GM20431 (cell line): ENCODE measurements at regions not wholly inside any gene's neighbourhood (a gene's known extent, or its start where the extent isn't known, plus 50 kb on each side); places are given as distances from the start of the nearest gene placed in this dataset.

Experiments used
- in situ Hi-C: fragments of 300-500 bp; cut with MseI, MboI; formaldehyde crosslinking; loops from one replicate; pipeline ENCODE4 v1.15.0; 2020; ENCODE audit warnings: low sequenced_read_pairs; ENCODE audit not compliant: unreplicated experiment

DNA sequence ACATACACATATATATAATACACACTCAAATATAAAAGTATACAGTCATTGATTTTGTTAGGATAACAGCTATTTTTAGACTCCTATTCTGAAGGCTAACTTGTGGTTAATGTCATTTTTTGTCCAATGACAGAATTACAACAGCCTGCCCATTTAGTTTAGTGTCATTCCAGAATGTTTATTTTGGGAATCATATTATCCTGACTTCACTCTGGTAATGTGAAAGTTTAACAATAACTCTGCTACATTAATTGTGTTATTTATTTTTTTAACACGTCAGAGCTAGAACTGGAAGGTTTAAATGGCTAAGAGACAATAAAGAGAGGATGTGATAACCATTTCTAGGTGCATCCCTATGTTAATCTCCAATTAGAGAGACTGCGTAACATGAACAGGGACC lies 648.1 kb downstream of the USP25 start:
- in situ Hi-C loops: no loop called here

- in situ Hi-C loops: no loop called here
Measured at GRCh38 chr21:16378525-16378924, 648.7 kb downstream of the USP25 start.

DNA sequence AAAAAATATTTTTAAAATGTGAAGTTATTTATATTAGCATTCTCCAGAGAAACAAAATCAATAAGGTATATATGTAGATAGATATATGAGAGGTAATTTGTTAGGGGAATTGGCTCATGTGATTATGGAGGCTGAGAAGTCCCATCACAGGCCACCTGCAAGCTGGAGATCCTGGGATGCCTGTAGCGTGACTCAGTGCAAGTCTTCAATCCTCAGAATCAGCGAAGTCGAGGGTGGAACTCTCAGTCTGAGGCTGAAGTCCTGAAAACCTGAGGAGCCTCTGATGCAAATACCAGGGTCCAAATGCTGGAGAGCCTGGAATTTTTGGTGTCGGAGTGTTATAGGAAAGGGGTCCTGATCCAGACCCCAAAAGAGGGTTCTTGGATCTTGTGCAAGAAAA lies 658.5 kb downstream of the USP25 start:
- in situ Hi-C loops: no loop called here

DNA sequence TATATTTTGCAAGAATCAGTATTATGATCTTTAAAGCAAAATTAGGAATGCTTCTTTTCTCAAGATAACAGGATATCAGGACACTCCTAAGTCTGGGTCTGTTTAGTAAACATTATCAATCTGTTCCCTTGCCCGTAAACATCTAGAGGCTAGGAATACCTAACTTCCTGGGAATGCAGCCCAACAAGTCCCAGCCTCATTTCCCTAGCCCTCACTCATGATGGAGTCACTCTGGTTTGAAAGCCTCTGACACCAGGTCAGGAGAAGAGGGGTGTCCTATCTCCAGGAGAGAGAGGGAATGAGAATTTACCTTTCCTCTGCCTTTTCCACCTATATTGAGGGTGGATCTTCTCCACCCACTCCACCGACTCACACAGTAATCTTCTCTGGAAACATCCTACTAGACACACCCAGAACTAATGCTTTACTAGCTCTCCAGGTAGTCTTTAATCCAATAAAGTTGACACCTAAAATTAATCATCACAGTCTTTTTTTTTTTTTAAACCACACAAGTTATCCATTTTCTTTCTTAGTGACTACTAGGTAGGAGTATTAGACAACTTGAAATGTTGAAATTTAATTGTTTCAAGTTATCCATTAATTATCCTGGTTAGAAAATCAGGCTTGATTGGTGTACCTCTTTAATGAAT lies 659.3 kb downstream of the USP25 start:
- in situ Hi-C loops: no loop called here

DNA sequence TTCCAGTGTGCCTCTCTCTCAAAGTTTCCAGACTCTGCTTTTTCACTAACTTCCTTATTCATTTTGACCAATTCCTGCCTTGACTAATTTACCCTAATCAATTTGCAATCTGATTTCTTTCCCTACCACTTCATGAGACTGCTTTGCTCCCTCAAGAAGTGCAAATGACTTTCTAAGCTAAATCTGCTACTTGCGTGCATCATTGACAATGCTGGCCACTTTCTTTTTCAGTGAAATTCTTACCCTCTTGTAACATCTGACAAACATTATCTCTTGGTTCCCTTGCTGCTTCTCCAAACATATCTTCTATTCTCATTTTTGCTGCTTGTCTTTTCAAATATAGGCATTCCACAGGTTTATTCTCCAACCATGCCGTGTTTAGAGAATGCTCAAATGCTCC lies 659.9 kb downstream of the USP25 start:
- in situ Hi-C loops: no loop called here

DNA sequence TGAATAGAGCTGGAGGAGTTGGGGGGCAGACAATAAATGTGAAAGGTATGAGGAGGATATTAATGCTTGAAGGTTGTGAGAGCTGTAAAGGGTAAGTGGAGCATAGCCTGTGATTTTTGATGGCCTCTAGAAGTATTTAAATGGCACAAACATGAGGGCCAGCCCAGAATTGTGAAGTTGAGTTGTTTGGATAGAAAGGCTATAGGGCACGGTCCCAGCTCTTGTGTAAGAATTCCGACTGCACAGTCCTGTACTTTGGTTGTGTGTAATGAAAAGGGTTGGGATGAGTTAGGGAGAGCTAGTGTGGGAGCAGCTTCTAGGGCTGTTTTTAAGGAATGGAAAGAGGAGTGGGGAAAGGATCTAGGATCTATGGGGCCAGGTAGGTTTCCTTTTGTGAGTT lies 665.5 kb downstream of the USP25 start:
- in situ Hi-C loops: no loop called here

GRCh38 chr21:16402752-16403151 lies 673.0 kb downstream of the USP25 start:
- in situ Hi-C loops: no loop called here

DNA sequence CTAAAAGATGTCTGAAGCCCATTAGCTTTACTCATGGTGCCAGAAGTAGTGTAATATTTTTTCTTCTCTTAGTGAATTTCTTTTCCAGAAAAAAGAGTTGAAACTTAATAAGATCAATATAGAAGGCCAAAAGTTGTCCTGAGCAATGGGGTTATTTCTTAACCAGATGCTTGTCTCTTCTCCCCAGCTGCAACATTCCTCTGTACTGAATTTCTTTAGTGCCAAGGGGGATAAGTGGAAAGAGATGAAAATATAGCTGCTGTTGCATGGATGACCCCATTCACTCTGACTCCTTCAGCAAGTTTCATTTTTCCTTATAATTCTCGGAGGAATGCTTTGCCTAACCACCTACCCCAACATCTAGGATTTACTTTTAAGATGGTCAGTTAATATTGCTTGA lies 675.0 kb downstream of the USP25 start:
- in situ Hi-C loops: no loop called here

DNA sequence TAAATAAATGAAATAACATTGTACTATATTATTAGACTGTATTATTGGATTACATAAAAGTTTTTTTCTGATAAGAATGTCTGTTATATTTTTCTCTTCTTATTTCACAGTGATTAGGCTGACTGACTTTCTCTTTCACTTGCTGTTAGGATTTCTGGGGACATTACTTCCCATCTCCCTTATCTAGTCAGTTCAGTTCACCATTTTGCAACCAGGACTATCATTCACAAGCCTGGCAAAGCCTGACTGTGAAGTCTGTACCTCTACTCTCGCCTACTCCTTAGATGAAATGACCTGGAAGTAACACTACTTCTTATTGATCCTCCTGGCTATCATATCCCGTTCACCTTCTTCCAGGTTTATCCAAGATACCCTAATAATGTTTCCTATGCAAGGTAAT lies 676.6 kb downstream of the USP25 start:
- in situ Hi-C loops: no loop called here

- in situ Hi-C loops: no loop called here
Measured at GRCh38 chr21:16407403-16408240, 677.8 kb downstream of the USP25 start.

GRCh38 chr21:16408280-16408679 lies 678.5 kb downstream of the USP25 start:
- in situ Hi-C loops: no loop called here

DNA sequence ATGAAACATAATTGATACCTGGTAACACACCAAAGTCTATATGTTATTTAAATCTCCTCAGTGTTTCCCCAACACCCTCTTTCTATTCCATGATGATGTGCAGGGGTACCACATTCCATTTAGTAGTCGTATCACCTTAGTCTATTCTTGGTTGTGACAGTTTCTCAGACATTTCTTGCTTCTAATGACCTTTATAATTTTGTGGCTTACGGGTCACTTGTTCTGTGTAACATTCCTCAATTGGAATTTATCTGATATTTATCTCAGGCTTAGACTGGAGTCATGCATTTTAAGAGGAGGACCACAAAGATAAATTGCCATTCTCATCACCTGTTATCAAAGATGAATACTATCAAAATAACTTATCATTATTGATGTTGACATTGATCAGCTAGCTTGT lies 679.6 kb downstream of the USP25 start:
- in situ Hi-C loops: no loop called here

- in situ Hi-C loops: no loop called here
Measured at GRCh38 chr21:16418226-16418625, 688.4 kb downstream of the USP25 start.

GRCh38 chr21:16418642-16419041 lies 688.9 kb downstream of the USP25 start:
- in situ Hi-C loops: no loop called here

- in situ Hi-C loops: no loop called here
Measured at GRCh38 chr21:16419188-16419921, 689.6 kb downstream of the USP25 start.

GRCh38 chr21:16420031-16420724 lies 690.4 kb downstream of the USP25 start:
- in situ Hi-C loops: no loop called here

DNA sequence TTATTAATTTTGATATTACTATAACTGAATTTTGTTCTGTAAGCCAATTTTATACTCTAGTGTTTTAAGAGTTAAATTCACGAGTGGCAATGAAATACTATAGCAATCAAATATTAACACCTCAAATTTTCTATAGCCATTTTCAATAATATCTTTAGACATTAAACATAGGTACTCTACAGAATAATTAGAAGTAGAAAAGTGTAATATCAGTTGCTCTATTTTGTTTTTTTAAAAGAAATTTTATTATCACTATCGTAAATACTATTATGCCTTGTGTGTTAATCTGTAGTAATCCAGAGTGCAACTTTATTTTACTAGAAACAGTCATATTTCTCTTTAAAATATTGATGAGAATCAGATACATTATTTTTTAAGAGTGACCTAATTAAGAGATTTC lies 691.2 kb downstream of the USP25 start:
- in situ Hi-C loops: no loop called here

DNA sequence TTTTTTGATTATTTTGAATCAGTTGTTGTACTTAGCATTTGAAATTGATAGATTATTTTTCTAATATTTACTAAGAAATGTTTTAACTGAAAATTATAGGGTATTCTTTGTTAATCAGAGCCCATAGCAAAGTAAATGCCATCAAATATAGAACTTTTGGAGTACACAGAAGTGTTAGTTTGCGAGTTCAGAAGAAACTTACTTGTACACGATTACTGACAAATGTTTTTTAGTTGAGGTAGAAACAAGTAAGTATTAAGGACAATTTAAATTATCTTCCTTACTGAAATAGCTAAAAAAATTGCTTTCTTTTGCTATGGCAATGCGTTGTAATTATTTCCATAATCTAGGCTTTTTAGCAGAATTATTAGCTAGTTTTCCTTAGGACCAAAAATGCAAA lies 692.2 kb downstream of the USP25 start:
- in situ Hi-C loops: no loop called here

DNA sequence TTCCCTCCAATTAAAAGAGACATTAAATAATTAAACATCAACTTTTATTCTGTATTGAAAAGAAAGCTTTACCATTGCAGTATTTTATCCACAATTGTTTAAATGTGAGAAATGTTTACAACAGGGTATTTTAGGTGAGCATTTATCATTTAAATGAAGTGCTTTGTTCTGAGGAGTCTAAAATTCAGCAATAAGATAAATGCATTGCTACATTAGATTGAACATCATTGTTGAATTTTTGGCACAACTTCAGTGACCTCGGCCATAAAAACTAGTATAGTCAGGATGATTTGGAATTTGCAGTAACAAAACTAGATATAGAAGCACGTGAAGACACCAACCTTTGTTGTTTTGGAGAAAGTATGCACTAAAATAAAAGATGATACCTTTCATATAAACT lies 692.9 kb downstream of the USP25 start:
- in situ Hi-C loops: no loop called here

DNA sequence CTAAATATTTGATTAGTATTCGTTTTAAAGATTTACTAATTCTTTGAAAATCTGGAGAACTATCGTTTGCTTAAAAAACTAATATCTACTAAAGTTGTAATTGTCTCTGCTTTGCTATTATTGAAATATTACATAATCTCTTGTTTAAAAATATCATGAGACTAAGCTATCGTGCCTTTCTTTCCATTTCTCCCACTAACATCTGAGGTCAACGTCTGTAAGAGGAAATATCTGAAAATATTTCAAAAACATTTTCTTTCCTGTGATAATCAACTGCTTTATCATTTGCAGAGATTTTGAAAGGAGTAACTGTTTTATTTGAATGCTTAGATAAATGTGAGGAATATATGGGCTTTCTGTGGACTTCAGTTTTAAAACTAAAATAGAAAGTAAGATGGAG lies 694.1 kb downstream of the USP25 start:
- in situ Hi-C loops: no loop called here

- in situ Hi-C loops: no loop called here
Measured at GRCh38 chr21:16424331-16424751, 694.6 kb downstream of the USP25 start.
